ENCODE measurements at regions not wholly inside any gene's neighbourhood (a gene's known extent, or its start where the extent isn't known, plus 50 kb on each side); places are given as distances from the start of the nearest gene placed in this dataset.
A peak's percentile ranks its signal among the peaks of the same experiment; 100 is the strongest.

DNA sequence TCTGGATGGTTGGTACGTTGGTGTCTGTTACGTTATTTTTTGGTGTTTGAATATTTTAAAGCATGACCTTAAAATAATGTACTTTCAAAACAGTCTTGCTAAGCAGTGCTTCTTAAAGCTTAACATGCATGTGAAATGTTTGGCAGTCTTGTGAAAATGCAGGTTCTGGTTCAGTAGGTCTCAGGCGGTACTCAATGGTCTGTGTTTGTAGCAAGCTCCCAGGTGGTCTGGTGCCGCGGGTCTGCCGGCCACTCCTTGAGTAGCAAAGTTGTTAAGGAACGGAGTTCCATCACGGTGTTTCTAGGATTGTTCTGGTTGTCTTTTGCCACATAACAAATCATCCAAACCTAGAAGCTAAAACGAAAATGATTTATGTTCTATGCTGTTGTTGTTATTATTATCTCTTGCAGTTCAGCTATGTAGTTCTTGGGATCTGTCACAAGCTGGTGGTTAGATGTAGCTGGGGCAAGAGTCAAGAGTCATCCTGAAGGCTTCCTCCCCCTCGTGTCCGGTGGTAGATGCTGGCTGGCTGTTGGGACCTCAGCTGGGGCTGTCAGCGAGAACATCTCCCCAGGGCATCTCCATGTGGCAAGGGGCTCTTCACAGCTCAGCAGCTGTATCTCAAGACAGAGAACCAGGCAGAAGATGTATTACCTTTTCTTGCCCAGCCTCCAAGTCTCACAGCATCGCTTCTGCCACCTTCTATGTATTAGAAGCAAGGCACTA, 186.8 kb downstream of the PALM2AKAP2 start:
- TF ChIP-seq, protein P1, sequence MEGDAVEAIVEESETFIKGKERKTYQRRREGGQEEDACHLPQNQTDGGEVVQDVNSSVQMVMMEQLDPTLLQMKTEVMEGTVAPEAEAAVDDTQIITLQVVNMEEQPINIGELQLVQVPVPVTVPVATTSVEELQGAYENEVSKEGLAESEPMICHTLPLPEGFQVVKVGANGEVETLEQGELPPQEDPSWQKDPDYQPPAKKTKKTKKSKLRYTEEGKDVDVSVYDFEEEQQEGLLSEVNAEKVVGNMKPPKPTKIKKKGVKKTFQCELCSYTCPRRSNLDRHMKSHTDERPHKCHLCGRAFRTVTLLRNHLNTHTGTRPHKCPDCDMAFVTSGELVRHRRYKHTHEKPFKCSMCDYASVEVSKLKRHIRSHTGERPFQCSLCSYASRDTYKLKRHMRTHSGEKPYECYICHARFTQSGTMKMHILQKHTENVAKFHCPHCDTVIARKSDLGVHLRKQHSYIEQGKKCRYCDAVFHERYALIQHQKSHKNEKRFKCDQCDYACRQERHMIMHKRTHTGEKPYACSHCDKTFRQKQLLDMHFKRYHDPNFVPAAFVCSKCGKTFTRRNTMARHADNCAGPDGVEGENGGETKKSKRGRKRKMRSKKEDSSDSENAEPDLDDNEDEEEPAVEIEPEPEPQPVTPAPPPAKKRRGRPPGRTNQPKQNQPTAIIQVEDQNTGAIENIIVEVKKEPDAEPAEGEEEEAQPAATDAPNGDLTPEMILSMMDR (conservative IDR thresholded peaks at IDR 0.05; ENCODE audit: low read depth, low read length): no peak
- DNase-seq (ENCODE audit: low read depth): no peak
- no peak overlapping the region for H3K4me3 ChIP-seq (ENCODE audit: low read length)

- no peak for DNase-seq (ENCODE audit: low read depth)
- no peak overlapping the region for H3K4me3 ChIP-seq (ENCODE audit: low read length)
- TF ChIP-seq, protein P1 (conservative IDR thresholded peaks at IDR 0.05; ENCODE audit: low read depth, low read length): no peak
Observed at GRCh38 chr9:109967651-109968642, 187.9 kb downstream of the PALM2AKAP2 start.

DNA sequence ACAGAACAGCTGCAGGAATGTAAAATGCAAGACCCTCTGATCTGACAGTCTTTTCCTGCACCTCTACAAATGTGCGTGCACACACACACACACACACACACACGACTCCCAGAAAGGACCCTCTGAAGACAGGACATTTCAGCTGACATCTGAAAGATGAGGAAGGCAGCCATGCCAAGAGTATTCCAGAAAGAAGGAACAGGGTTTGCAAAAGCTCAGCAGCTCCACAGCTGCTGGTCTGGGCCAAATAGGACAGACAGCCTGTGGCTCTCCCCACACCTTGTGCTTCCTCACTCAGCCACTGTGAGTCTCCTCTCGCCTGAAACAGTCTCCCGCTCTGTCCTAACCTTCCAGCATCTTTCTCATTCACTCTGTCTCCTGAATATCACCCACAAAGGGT, 189.0 kb downstream of the PALM2AKAP2 start:
- TF ChIP-seq, protein P1 (conservative IDR thresholded peaks at IDR 0.05; ENCODE audit: low read depth, low read length): peak; percentile 21
- H3K4me3 ChIP-seq (ENCODE audit: low read length): no peak overlapping the region
- no peak for DNase-seq (ENCODE audit: low read depth)

- TF ChIP-seq, protein P1 (conservative IDR thresholded peaks at IDR 0.05; ENCODE audit: low read depth, low read length): no peak
- H3K4me3 ChIP-seq (ENCODE audit: low read length): no peak overlapping the region
- DNase-seq (ENCODE audit: low read depth): no peak
Observed at GRCh38 chr9:109969573-109970237, 189.7 kb downstream of the PALM2AKAP2 start.

DNA sequence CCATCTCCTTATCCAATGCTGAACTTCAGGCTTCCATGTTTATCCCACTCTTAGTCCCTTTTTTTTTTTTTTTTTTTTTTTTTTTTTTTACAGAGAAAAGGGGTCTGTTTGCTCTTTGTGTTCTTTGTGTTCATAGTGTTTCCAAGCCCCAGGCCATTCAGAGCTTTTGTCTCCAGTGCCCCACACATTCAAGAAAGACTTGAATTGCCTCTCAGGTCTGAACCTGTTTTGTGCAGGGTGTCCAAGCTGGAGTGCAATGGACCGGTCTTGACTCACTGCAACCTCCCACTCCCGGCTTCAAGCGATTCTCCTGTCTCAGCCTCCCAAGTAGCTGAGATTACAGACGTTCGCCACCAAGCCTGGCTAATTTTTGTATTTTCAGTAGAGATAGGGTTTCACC, 191.2 kb downstream of the PALM2AKAP2 start:
- TF ChIP-seq, protein P1 (conservative IDR thresholded peaks at IDR 0.05; ENCODE audit: low read depth, low read length): no peak
- no peak overlapping the region for H3K4me3 ChIP-seq (ENCODE audit: low read length)
- DNase-seq (ENCODE audit: low read depth): no peak

GRCh38 chr9:109972026-109972882, 192.3 kb downstream of the PALM2AKAP2 start:
- TF ChIP-seq, protein P1 (conservative IDR thresholded peaks at IDR 0.05; ENCODE audit: low read depth, low read length): peak; percentile 15
- DNase-seq (ENCODE audit: low read depth): no peak
- H3K4me3 ChIP-seq (ENCODE audit: low read length): no peak overlapping the region
